GM23338 (cell line): ENCODE measurements at regions not wholly inside any gene's neighbourhood (a gene's known extent, or its start where the extent isn't known, plus 50 kb on each side); places are given as distances from the start of the nearest gene placed in this dataset.

Experiments
- ATAC-seq: fragments of 200-7000 bp; cut with Tn5 transposase; 3 replicates; pipeline ENCODE4 v1.9.1; 2020
- DNase-seq: peaks from one replicate; pipeline ENCODE4 v3.0.0-alpha.2; 2015; ENCODE audit warnings: low spot score
- H2AFZ ChIP-seq: fragments of 200-600 bp; sonication (generic); 2 replicates; pipeline ENCODE4 v1.8.0; 2016; ENCODE audit warnings: antibody characterized with exemption, mild to moderate bottlenecking, moderate library complexity
- H3F3A ChIP-seq: fragments of 200-600 bp; sonication (generic); replicated peaks from 2 replicates; pipeline ENCODE4 v1.8.0; 2017; ENCODE audit warnings: antibody characterized with exemption, mixed run types, low read depth
- H3K27ac ChIP-seq: fragments of 200-600 bp; sonication (generic); 2 replicates; pipeline ENCODE4 v1.6.1; 2016; ENCODE audit warnings: low read depth
- H3K27me3 ChIP-seq: fragments of 200-600 bp; sonication (generic); 2 replicates; pipeline ENCODE4 v1.8.0; 2016; ENCODE audit warnings: mild to moderate bottlenecking, mixed run types, moderate library complexity; ENCODE audit not compliant: insufficient read depth
- H3K36me3 ChIP-seq: fragments of 200-600 bp; sonication (generic); 2 replicates; pipeline ENCODE4 v1.8.0; 2016; ENCODE audit warnings: mild to moderate bottlenecking; ENCODE audit not compliant: insufficient read depth
- H3K4me1 ChIP-seq: fragments of 200-600 bp; sonication (generic); 2 replicates; pipeline ENCODE4 v1.8.0; 2016; ENCODE audit warnings: mild to moderate bottlenecking, moderate library complexity; ENCODE audit not compliant: insufficient read depth
- H3K4me2 ChIP-seq: fragments of 200-600 bp; sonication (generic); 2 replicates; pipeline ENCODE4 v1.7.1; 2017; ENCODE audit warnings: mixed run types
- H3K4me3 ChIP-seq: fragments of 200-600 bp; sonication (generic); 2 replicates; pipeline ENCODE4 v1.6.1; 2016; ENCODE audit warnings: mixed run types
- H3K79me2 ChIP-seq: fragments of 200-600 bp; sonication (generic); replicated peaks from 2 replicates; pipeline ENCODE4 v1.8.0; 2017; ENCODE audit warnings: mild to moderate bottlenecking; ENCODE audit not compliant: insufficient read depth
- H3K9me2 ChIP-seq: fragments of 200-600 bp; sonication (generic); 2 replicates; pipeline ENCODE4 v1.8.0; 2017; ENCODE audit not compliant: insufficient read depth
- H4K20me1 ChIP-seq: fragments of 200-600 bp; sonication (generic); replicated peaks from 2 replicates; pipeline ENCODE4 v1.8.0; 2017; ENCODE audit warnings: mild to moderate bottlenecking; ENCODE audit not compliant: insufficient read depth
- H3K27ac Mint-ChIP-seq: 2 replicates; pipeline ENCODE4 v1.8.0; 2020; ENCODE audit warnings: inconsistent platforms, mild to moderate bottlenecking, moderate library complexity, mixed read lengths
- H3K27me3 Mint-ChIP-seq: 3 replicates; pipeline ENCODE4 v1.8.0; 2022; ENCODE audit warnings: low read depth, mild to moderate bottlenecking, moderate library complexity, mixed read lengths, inconsistent platforms; ENCODE audit not compliant: insufficient read depth, poor library complexity
- H3K36me3 Mint-ChIP-seq: 3 replicates; pipeline ENCODE4 v1.8.0; 2021; ENCODE audit warnings: low read depth, mild to moderate bottlenecking, inconsistent platforms, moderate library complexity, mixed read lengths
- H3K4me1 Mint-ChIP-seq: 3 replicates; pipeline ENCODE4 v1.8.0; 2020; ENCODE audit warnings: mild to moderate bottlenecking, inconsistent platforms, mixed read lengths
- H3K4me3 Mint-ChIP-seq: 3 replicates; pipeline ENCODE4 v1.8.0; 2021; ENCODE audit warnings: moderate library complexity, mild to moderate bottlenecking, inconsistent platforms, mixed read lengths
- H3K9me3 Mint-ChIP-seq: 3 replicates; pipeline ENCODE4 v1.8.0; 2020; ENCODE audit warnings: moderate library complexity, mild to moderate bottlenecking, inconsistent platforms, mixed read lengths
- CREB1 ChIP-seq: fragments of 250-450 bp; sonication (Bioruptor Pico); IDR thresholded peaks from 2 replicates; pipeline ENCODE4 v1.5.0; 2020; ENCODE audit warnings: low read depth, mild to moderate bottlenecking, moderate library complexity
- CTCF ChIP-seq, 2 experiments: fragments of 200-600 bp in 1 of 2; sonication (generic) in 1 of 2; conservative IDR thresholded peaks; 2 replicates each; pipeline versions ENCODE4 v1.5.1 to v1.6.1; 2016 to 2017; ENCODE audit warnings: antibody characterized with exemption in 2 of 2, low read depth in 2 of 2, mild to moderate bottlenecking in 2 of 2, moderate library complexity in 1 of 2
- EZH2phosphoT487 ChIP-seq: fragments of 200-600 bp; sonication (generic); IDR thresholded peaks from one replicate; pipeline ENCODE4 v1.8.1; 2018; ENCODE audit warnings: antibody characterized with exemption; ENCODE audit not compliant: unreplicated experiment
- POLR2AphosphoS5 ChIP-seq: IDR thresholded peaks from 2 replicates; pipeline ENCODE4 v1.6.1; 2016; ENCODE audit warnings: antibody characterized with exemption, low read depth
- STAT1 ChIP-seq: IDR thresholded peaks from one replicate; pipeline ENCODE4 v1.6.1; 2016; ENCODE audit warnings: antibody characterized with exemption; ENCODE audit not compliant: unreplicated experiment
- ZNF114 ChIP-seq: fragments of 250-450 bp; sonication (Bioruptor Pico); IDR thresholded peaks from 2 replicates; pipeline ENCODE4 v1.5.0; 2020; ENCODE audit warnings: mild to moderate bottlenecking, moderate library complexity
- ZNF462 ChIP-seq: fragments of 250-450 bp; sonication (Bioruptor Pico); IDR thresholded peaks from 2 replicates; pipeline ENCODE4 v1.5.0; 2020; ENCODE audit warnings: mild to moderate bottlenecking, moderate library complexity

GRCh38 chr16:65981057-65981456 is 385.4 kb upstream of the CDH5 start:
- H3K9me3 Mint-ChIP-seq, result peaks cover 14% of the 10 kb centered on the region
- H3K27ac ChIP-seq, result no peak overlapping the region

GRCh38 chr16:65975049-65975708 is 391.3 kb upstream of the CDH5 start:
- Mint-ChIP-seq H3K36me3 (peaks cover 7% of the 10 kb centered on the region; the same call in 2 of the 3 replicates), H3K4me1 (no peaks in the 10 kb centered on the region), H3K27ac (peak overlapping the region; percentile 89), H3K27me3 (peaks cover 2% of the 10 kb centered on the region), H3K9me3 (peaks cover 16% of the 10 kb centered on the region), H3K4me3 (no peak overlapping the region)
- Histone ChIP-seq H4K20me1 (no peaks in the 10 kb centered on the region), H3K36me3 (no peaks in the 10 kb centered on the region; the same call in 1 of the 2 replicates), H3K4me1 (no peaks in the 10 kb centered on the region), H3K27ac (no peak overlapping the region), H3K27me3 (no peaks in the 10 kb centered on the region), H2AFZ (0 out of 2 replicates have a peak overlapping the region, but pooled peaks have one; percentile 32), H3F3A (no peaks in the 10 kb centered on the region), H3K9me2 (peaks cover 16% of the 10 kb centered on the region), H3K4me3 (no peak overlapping the region), H3K79me2 (no peaks in the 10 kb centered on the region), H3K4me2 (no peak overlapping the region)
- no peak for ATAC-seq
- DNase-seq, result peak; percentile 8
- TF ChIP-seq ZNF114 (CRISPR knock-in tag), result no peak
- no peak for TF ChIP-seq CREB1
- TF ChIP-seq EZH2phosphoT487, result no peak
- no peak for TF ChIP-seq STAT1
- no peak for TF ChIP-seq ZNF462 (CRISPR knock-in tag)
- TF ChIP-seq CTCF (conservative IDR thresholded peaks at IDR 0.05; ENCODE audit: low read depth in 2 of 2), result no peak
- TF ChIP-seq POLR2AphosphoS5, result no peak

More at GRCh38 chr16:65981057-65981456, 385.4 kb upstream of the CDH5 start:
- DNase-seq, result no peak
- Mint-ChIP-seq H3K36me3 (peaks cover 6% of the 10 kb centered on the region; the same call in 2 of the 3 replicates), H3K4me1 (no peaks in the 10 kb centered on the region), H3K27me3 (no peaks in the 10 kb centered on the region), H3K27ac (no peak overlapping the region), H3K4me3 (no peak overlapping the region)
- H3K9me2 ChIP-seq, result peaks cover 8% of the 10 kb centered on the region
- no peak for TF ChIP-seq CTCF (conservative IDR thresholded peaks at IDR 0.05; ENCODE audit: low read depth in 2 of 2)
- no peaks in the 10 kb centered on the region for H3K79me2 ChIP-seq
- H3K36me3 ChIP-seq, result no peaks in the 10 kb centered on the region; the same call in 1 of the 2 replicates
- H3F3A ChIP-seq, result no peaks in the 10 kb centered on the region
- no peak overlapping the region for H3K4me2 ChIP-seq
- ATAC-seq, result no peak
- no peak overlapping the region for H2AFZ ChIP-seq
- H3K4me1 ChIP-seq, result no peaks in the 10 kb centered on the region; the same call in 1 of the 2 replicates
- no peaks in the 10 kb centered on the region for H3K27me3 ChIP-seq
- no peak overlapping the region for H3K4me3 ChIP-seq
- H4K20me1 ChIP-seq, result no peaks in the 10 kb centered on the region
